ENCODE measurements at regions not wholly inside any gene's neighbourhood (a gene's known extent, or its start where the extent isn't known, plus 50 kb on each side); places are given as distances from the start of the nearest gene placed in this dataset.

DNA sequence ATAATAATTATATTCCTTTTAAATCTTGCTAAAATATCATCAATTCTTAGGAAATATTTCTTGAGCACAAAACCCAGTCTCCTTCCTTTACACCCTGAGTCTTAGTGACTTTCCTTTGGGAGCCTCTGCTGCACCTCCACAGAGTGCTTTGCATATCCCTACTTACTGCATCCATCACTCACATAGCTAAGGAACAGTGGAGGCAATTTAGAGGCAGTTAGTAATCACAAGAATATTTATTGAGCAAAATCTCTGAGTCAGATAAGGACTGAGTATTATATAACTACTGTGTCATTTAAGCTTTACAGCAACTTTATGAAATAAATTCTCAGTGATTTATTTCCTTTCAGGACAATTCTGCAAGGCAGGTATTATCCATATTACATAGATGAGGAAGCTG, 327.7 kb downstream of the TMX3 start:
- TF ChIP-seq, protein P1, sequence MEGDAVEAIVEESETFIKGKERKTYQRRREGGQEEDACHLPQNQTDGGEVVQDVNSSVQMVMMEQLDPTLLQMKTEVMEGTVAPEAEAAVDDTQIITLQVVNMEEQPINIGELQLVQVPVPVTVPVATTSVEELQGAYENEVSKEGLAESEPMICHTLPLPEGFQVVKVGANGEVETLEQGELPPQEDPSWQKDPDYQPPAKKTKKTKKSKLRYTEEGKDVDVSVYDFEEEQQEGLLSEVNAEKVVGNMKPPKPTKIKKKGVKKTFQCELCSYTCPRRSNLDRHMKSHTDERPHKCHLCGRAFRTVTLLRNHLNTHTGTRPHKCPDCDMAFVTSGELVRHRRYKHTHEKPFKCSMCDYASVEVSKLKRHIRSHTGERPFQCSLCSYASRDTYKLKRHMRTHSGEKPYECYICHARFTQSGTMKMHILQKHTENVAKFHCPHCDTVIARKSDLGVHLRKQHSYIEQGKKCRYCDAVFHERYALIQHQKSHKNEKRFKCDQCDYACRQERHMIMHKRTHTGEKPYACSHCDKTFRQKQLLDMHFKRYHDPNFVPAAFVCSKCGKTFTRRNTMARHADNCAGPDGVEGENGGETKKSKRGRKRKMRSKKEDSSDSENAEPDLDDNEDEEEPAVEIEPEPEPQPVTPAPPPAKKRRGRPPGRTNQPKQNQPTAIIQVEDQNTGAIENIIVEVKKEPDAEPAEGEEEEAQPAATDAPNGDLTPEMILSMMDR (IDR thresholded peaks at IDR 0.05): no peak
- TF ChIP-seq POLR2AphosphoS5 (IDR thresholded peaks at IDR 0.05): no peak
